Stimulated activated effector memory CD8-positive, alpha-beta T cell treated with anti-CD3 and anti-CD28 coated beads, Interleukin-12 subunit alpha, Interleukin-12 subunit beta, amount 100 ng/mL, for 72 hours (primary cell): ENCODE measurements at regions not wholly inside any gene's neighbourhood (a gene's known extent, or its start where the extent isn't known, plus 50 kb on each side); places are given as distances from the start of the nearest gene placed in this dataset.
A peak's percentile ranks its signal among the peaks of the same experiment; 100 is the strongest.

Source experiments
- ATAC-seq: fragments of 150-1000 bp; cut with Tn5 transposase; 2 replicates; pipeline ENCODE4 v1.10.0; 2021
- DNase-seq, 2 donors: peaks; one replicate each; pipeline ENCODE4 v3.0.0; 2021 to 2022; ENCODE audit warnings: low spot score in 2 of 2
- H3K27ac Mint-ChIP-seq: one replicate; pipeline ENCODE4 v1.8.0; 2022; ENCODE audit warnings: mild to moderate bottlenecking, mixed read lengths
- H3K36me3 Mint-ChIP-seq: one replicate; pipeline ENCODE4 v1.8.0; 2022; ENCODE audit warnings: mild to moderate bottlenecking, mixed read lengths
- H3K4me1 Mint-ChIP-seq: one replicate; pipeline ENCODE4 v1.8.0; 2022; ENCODE audit warnings: mixed read lengths
- H3K4me3 Mint-ChIP-seq: one replicate; pipeline ENCODE4 v1.8.0; 2022; ENCODE audit warnings: mild to moderate bottlenecking, mixed read lengths
- H3K9me3 Mint-ChIP-seq: one replicate; pipeline ENCODE4 v1.8.0; 2022; ENCODE audit warnings: mixed read lengths

DNA sequence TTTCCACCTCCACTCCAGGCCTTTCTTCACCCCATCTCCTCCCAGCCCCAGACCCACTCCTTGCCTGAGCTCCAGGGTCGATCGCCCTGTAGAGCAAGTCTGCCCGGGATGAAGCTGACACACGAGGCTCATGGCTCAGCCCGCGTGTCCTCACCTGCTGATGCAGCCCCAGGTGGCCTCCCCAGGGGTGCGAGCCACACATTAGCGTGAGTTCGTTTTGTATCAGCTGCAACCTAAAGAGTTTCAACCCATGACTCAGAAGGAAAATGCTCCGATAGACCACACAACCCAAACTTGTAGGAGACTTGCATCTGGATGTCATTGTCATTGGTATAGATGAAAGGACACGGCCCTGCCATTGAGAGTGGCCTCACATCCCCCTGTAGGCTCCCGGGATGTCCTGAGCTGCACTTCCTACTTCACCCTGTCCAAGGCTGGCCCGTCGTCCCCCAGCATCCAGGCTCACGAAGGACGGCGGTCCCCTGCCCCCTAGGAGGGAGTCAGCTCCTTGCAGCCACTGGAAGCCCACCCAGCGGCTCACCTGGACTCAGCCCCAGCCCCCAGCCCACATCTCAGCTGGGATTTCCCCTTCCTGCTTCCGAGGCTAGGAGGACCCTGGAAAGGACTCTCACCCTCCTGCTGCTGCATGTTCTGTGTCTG, 97.7 kb downstream of the HTR5A start:
- DNase-seq, result peak in 1 of 2 donors; percentile 43
- H3K4me1 Mint-ChIP-seq, result peaks cover 25% of the 10 kb centered on the region
- H3K9me3 Mint-ChIP-seq, result no peaks in the 10 kb centered on the region
- H3K27ac Mint-ChIP-seq, result no peak overlapping the region
- H3K36me3 Mint-ChIP-seq, result no peaks in the 10 kb centered on the region
- peak; percentile 49 for ATAC-seq
- no peak overlapping the region for H3K4me3 Mint-ChIP-seq

DNA sequence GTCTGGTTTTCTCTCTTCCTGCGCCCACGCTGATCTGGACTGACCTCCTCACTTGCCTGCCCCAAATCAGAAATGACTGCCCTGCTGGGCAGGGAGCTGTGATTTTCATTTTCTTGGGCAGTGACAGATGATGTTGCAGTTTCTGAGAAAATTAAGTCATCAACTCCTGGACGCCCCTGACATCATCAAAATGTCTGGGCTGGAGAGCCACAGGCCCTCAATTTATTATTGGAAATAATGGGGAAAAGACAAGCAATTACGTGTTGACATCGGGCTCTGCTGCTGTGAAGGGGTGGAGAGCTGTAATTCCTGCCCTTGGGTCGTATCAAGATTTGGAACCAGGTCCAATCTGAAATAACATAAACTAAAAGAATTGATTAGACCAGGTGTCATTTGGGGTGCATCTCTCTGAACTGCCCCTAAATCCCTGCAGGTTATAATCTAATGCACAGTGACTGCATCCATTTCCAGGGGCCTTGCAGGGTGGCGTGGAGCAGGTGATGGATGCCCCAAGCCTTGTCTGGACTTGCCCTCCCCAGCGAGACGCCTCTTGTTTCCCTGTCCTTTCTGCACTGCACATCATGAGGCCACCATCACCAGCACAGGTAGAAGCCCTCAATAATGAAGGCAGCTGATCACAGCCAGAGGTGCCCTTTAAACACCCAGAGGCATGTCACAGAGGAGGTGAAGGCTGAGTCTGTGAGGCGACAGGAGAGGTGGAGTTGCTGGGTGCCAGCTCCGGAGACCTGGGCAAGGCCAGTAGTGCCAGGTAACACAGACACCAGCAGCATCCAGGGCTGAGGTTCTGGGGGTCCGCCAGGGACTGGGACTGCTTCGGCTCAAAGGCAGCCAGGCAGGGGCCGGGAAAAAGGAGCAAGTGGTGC, 98.7 kb downstream of the HTR5A start:
- no peaks in the 10 kb centered on the region for H3K36me3 Mint-ChIP-seq
- no peak overlapping the region for H3K27ac Mint-ChIP-seq
- peak in 1 of 2 donors; percentile 44 for DNase-seq
- H3K4me3 Mint-ChIP-seq, result no peak overlapping the region
- no peak for ATAC-seq
- peaks cover 25% of the 10 kb centered on the region for H3K4me1 Mint-ChIP-seq
- no peaks in the 10 kb centered on the region for H3K9me3 Mint-ChIP-seq

- no peaks in the 10 kb centered on the region for H3K9me3 Mint-ChIP-seq
- no peak for ATAC-seq
- no peaks in the 10 kb centered on the region for H3K36me3 Mint-ChIP-seq
- peaks cover 25% of the 10 kb centered on the region for H3K4me1 Mint-ChIP-seq
- H3K4me3 Mint-ChIP-seq, result no peak overlapping the region
- DNase-seq, result peak in 1 of 2 donors; percentile 37
- H3K27ac Mint-ChIP-seq, result no peak overlapping the region
Observed at GRCh38 chr7:155169498-155170065, 99.5 kb downstream of the HTR5A start.

DNA sequence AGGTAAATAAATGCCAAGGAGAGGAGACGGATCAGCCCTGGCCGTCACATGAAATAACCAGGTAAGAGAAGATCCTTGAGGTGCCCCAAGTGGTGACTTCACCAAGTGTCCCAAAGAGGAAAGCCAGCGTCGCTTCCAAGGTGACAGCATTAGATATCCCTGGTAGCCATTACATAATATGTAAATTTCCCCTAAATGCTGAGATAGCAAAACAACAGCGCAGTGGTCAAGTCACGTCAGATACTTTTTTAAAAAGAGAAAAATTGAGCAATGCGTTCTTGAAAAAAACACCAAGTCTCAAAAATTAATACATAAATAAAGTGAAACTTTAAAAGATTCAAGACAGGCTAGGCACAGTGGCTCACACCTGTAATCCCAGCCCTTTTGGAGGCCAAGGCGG, 100.2 kb downstream of the HTR5A start:
- Mint-ChIP-seq H3K4me1 (peaks cover 25% of the 10 kb centered on the region), H3K36me3 (no peaks in the 10 kb centered on the region), H3K9me3 (no peaks in the 10 kb centered on the region), H3K4me3 (no peak overlapping the region), H3K27ac (no peak overlapping the region)
- ATAC-seq, result no peak
- DNase-seq, result no peak

DNA sequence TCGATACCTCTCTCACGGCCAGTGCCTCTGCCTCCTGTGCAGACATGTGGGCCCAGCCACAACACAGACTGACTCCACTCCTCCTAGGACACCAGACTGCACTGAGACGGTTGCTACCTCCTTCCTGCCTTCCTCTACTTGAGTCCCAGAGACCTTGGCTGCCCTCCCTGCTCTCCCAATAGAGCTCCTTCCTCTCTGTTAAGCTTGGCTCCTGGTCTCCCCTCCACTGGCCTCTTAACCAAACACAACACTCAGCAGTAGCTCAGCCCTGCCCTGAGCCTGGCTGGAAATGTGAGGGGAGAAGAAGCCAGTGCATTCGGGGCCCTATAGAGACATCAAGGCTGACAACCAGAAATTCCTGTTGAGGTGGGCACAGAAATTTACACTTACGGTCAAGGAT, 102.0 kb downstream of the HTR5A start:
- H3K36me3 Mint-ChIP-seq, result no peaks in the 10 kb centered on the region
- DNase-seq, result peak in 1 of 2 donors; percentile 37

GRCh38 chr7:155173905-155174304, 103.8 kb downstream of the HTR5A start:
- Mint-ChIP-seq H3K27ac (no peak overlapping the region), H3K36me3 (no peaks in the 10 kb centered on the region), H3K4me1 (peaks cover 6% of the 10 kb centered on the region), H3K4me3 (no peak overlapping the region), H3K9me3 (no peaks in the 10 kb centered on the region)
- ATAC-seq (no peak), DNase-seq (peak in 1 of 2 donors; percentile 20)

More for the DNA sequence above, 102.0 kb downstream of the HTR5A start:
- Mint-ChIP-seq H3K27ac (no peak overlapping the region), H3K4me1 (peaks cover 11% of the 10 kb centered on the region), H3K4me3 (no peak overlapping the region), H3K9me3 (no peaks in the 10 kb centered on the region)
- no peak for ATAC-seq

DNA sequence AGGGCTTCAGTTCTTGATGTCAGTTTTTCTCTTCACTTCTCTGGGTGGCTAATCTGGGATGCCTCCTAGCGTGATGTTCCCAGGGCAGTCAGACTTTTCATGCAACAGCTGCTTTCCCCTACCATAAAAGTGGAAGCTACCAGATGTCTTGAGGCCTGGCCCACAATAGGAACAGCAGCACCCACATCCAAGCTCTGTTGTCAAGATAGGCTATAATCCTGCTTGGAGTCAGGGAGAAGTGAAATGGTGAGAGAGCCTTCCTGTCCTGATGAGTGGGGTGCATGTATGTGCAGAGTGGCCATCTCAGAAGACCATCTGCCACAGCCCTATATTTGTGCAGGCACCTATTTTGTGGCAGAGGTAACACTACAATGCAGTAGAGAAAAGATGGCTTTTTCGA, 108.0 kb downstream of the HTR5A start:
- ATAC-seq, result no peak
- H3K36me3 Mint-ChIP-seq, result no peaks in the 10 kb centered on the region
- no peak for DNase-seq
- no peak overlapping the region for H3K4me3 Mint-ChIP-seq
- H3K9me3 Mint-ChIP-seq, result no peaks in the 10 kb centered on the region
- no peaks in the 10 kb centered on the region for H3K4me1 Mint-ChIP-seq
- no peak overlapping the region for H3K27ac Mint-ChIP-seq

DNA sequence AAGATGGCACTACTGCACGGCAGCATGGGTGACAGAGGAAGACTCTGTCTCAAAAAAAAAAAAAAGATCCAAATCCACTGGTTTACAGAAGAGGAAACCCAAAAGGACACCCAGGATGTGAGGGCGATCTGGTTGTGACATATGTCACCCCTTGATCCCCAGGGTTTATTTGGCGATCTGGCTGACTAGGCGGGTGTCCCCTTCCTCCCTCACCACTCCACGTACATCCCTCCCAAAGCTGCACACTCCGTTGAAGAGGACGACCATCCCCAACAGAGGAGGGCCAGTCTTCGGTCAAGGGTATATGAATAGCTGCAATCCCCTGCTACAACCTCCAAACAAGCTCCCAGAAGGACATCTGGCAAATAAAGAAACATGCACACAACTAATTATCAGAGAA, 111.6 kb downstream of the HTR5A start:
- H3K4me3 Mint-ChIP-seq, result no peak overlapping the region
- H3K36me3 Mint-ChIP-seq, result peaks cover 5% of the 10 kb centered on the region
- DNase-seq (peak in 1 of 2 donors; percentile 17), ATAC-seq (no peak)
- H3K27ac Mint-ChIP-seq, result no peak overlapping the region
- peaks cover 12% of the 10 kb centered on the region for H3K9me3 Mint-ChIP-seq
- no peaks in the 10 kb centered on the region for H3K4me1 Mint-ChIP-seq

DNA sequence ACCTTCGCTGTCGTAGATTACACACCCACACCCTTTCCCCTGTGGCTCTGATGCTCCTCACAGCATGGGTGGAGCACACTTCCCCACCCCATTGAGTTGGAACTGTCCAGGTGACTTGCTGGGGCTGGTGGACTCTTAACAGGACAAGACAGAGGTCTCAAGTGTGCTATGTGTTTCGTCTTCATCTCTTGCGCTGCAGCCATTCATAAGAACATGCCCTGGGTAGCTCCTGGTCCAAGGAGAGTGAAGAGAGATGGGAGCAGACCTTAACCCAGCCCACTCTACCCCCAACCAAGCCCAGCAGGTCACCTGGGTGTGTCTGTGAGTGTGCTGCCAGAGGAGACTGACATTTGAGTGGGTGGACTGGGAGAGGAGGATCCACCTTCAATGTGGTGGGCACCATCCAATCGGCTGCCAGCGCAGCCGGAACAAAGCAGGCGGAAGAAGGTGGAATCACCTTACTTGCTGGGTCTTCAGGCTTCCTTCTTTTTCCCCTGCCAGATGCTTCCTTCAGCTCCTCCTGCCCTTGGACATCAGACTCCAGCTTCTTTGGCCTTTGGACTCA, 112.4 kb downstream of the HTR5A start:
- Mint-ChIP-seq H3K4me3 (no peak overlapping the region), H3K4me1 (no peaks in the 10 kb centered on the region), H3K27ac (no peak overlapping the region), H3K36me3 (peaks cover 5% of the 10 kb centered on the region), H3K9me3 (peaks cover 12% of the 10 kb centered on the region)
- DNase-seq (peak in 1 of 2 donors; percentile 37), ATAC-seq (peak; percentile 11)

GRCh38 chr7:155183655-155184054, 113.5 kb downstream of the HTR5A start:
- peak in 1 of 2 donors; percentile 20 for DNase-seq
- ATAC-seq, result peak; percentile 51
- Mint-ChIP-seq H3K4me1 (peaks cover 5% of the 10 kb centered on the region), H3K27ac (no peak overlapping the region), H3K4me3 (no peak overlapping the region), H3K36me3 (peaks cover 10% of the 10 kb centered on the region), H3K9me3 (peaks cover 12% of the 10 kb centered on the region)

- peaks cover 10% of the 10 kb centered on the region for H3K36me3 Mint-ChIP-seq
- no peak overlapping the region for H3K4me3 Mint-ChIP-seq
- no peak overlapping the region for H3K27ac Mint-ChIP-seq
- H3K9me3 Mint-ChIP-seq, result peaks cover 12% of the 10 kb centered on the region
- DNase-seq, result peak in 1 of 2 donors; percentile 34
- H3K4me1 Mint-ChIP-seq, result peaks cover 8% of the 10 kb centered on the region
- no peak for ATAC-seq
Observed at GRCh38 chr7:155184923-155185322, 112.8 kb upstream of the INSIG1 start.

DNA sequence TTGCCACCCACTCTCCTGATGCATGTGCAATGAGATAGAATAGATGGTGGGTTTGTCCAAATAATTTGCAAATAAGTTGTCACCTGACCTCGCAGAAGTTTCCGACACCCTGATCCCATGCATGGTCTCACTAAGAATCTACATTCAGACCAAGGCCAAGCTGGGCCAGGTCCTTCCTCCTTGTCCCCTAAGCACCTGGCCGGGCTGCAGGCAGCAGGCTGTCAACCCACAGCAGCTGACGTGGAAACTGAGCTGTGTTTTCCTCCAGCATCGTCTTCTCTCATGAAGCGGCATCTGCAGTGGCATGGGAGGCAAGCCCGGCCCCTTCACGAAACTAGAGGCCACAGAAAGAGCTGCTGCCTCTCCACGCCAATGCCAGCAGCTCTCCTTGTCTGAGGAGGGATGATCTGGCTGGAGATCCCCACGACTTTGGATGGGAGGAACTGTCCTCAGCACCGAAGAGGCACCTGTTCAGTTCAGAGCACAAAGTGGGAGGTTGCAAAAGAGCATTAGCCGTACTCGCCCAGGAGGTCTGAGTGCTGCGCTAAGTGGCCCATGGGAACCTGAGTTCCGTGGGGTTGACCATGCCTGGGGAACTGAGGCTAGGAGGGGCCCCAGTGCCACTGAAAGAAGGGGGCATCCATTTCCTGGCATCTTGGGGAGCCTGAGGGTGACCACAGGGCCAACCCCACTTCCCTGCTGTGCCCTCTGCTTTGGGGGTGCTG, 110.5 kb upstream of the INSIG1 start:
- H3K36me3 Mint-ChIP-seq, result peaks cover 10% of the 10 kb centered on the region
- H3K9me3 Mint-ChIP-seq, result peaks cover 12% of the 10 kb centered on the region
- H3K4me1 Mint-ChIP-seq, result peaks cover 25% of the 10 kb centered on the region
- peak in 1 of 2 donors; percentile 18 for DNase-seq
- H3K4me3 Mint-ChIP-seq, result no peak overlapping the region
- ATAC-seq, result no peak
- H3K27ac Mint-ChIP-seq, result no peak overlapping the region

DNA sequence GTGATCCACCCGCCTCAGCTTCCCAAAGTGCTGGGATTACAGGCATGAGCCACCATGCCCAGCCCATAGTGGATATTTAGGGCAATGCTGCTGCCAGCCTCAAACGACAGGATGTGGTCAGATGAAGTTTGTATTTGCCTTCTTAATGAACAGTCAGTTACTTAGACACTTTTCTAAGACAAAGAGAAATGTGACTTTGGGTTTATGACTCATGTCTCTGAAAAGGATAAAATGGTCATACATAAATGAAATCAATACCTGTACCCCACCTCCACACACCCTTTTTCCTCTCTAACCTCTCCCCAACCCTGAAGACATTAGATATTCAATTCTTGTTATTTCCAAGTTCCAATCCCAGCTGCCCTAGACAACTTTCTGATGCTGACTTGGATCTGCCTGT, 109.3 kb upstream of the INSIG1 start:
- ATAC-seq, result peak; percentile 59
- Mint-ChIP-seq H3K4me1 (peaks cover 35% of the 10 kb centered on the region), H3K27ac (peak overlapping the region; percentile 15)

DNA sequence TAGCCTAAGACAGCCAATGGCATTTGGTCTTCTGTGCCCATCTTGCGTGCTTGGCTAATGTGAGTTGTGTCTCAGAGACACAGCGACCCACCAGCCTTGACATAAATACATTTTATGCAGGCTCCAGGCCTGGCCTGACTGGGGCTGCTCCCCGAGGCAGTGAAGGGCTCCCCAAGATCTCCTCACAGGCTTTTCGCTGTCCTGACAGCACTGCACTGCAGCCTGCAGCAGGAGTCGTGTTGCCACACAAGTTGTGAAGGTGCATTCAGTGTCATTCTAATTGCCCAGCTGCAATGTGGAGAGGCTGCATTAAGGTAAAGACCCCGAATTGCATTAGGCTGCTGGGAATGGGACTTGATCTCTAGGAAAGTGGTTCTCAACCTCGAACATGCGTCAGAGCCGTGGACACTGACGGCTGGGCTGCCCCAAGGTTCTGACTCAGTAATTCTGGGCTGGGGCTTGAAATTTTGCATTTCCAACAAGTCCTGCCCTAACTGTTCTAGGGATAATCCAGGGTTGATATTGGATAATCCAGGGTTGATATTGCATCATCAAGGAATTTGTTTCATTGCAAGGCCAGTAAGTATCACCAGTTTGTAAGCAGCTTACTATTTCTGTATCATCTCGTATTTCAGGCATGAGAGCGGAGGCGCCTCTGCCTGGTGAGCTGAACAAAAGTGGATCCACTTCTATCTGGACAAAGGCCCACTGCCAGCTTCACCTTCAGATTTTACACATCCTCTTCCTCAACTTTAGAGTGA, 108.7 kb upstream of the INSIG1 start:
- H3K4me3 Mint-ChIP-seq, result no peak overlapping the region
- H3K4me1 Mint-ChIP-seq, result peaks cover 41% of the 10 kb centered on the region
- H3K36me3 Mint-ChIP-seq, result peaks cover 10% of the 10 kb centered on the region
- ATAC-seq, result no peak
- peak overlapping the region; percentile 15 for H3K27ac Mint-ChIP-seq
- DNase-seq, result peak in 1 of 2 donors; percentile 42
- H3K9me3 Mint-ChIP-seq, result peaks cover 12% of the 10 kb centered on the region

More for the DNA sequence above, 109.3 kb upstream of the INSIG1 start:
- H3K9me3 Mint-ChIP-seq, result peaks cover 12% of the 10 kb centered on the region
- peaks cover 10% of the 10 kb centered on the region for H3K36me3 Mint-ChIP-seq
- no peak overlapping the region for H3K4me3 Mint-ChIP-seq
- DNase-seq, result no peak
